Right lobe of liver (tissue), 6 donors: ENCODE measurements at regions not wholly inside any gene's neighbourhood (a gene's known extent, or its start where the extent isn't known, plus 50 kb on each side); places are given as distances from the start of the nearest gene placed in this dataset.

ENCODE experiments used
- ATAC-seq, 4 donors: fragments of 200-7000 bp; cut with Tn5 transposase; one replicate each; pipeline ENCODE4 v1.9.1; 2020; ENCODE audit warnings: mild to moderate bottlenecking in 4 of 4, moderate library complexity in 4 of 4
- DNase-seq, 3 donors: peaks; one replicate each; pipeline ENCODE4 v3.0.0-alpha.2; 2020
- H3K27ac ChIP-seq, 3 donors: fragments of 200-600 bp; one replicate each; pipeline ENCODE4 v1.8.0; 2022
- H3K27me3 ChIP-seq, 2 donors: fragments of 200-600 bp; one replicate each; pipeline ENCODE4 v1.8.0; 2022
- H3K36me3 ChIP-seq, 4 donors: fragments of 200-600 bp; sonication (generic) in 1 of 4; one replicate each; pipeline versions ENCODE4 v1.5.1 to v1.8.0; 2017 to 2022; ENCODE audit warnings: control low read depth in 1 of 4
- H3K4me1 ChIP-seq, 4 donors: fragments of 200-600 bp; sonication (generic) in 1 of 4; one replicate each; pipeline versions ENCODE4 v1.5.1 to v1.8.0; 2017 to 2022; ENCODE audit warnings: control low read depth in 1 of 4
- H3K4me3 ChIP-seq, 3 donors: fragments of 200-600 bp; one replicate each; pipeline ENCODE4 v1.8.0; 2022
- H3K9me3 ChIP-seq, 4 donors: fragments of 200-600 bp; sonication (generic) in 1 of 4; one replicate each; pipeline versions ENCODE4 v1.5.1 to v1.8.0; 2017 to 2022; ENCODE audit warnings: control low read depth in 1 of 4
- CTCF ChIP-seq, 4 donors: fragments of 200-600 bp in 3 of 4; fragments of 450-650 bp in 1 of 4; IDR thresholded peaks; one replicate each; pipeline versions ENCODE4 v1.5.1 to v1.8.0; 2016 to 2022; ENCODE audit warnings: antibody characterized with exemption in 4 of 4, mild to moderate bottlenecking in 2 of 4
- POLR2A ChIP-seq: fragments of 450-650 bp; IDR thresholded peaks from one replicate; pipeline ENCODE4 v1.6.1; 2017; ENCODE audit warnings: antibody characterized with exemption, mild to moderate bottlenecking
- WGBS: methylation state at CpG from one replicate; pipeline ENCODE4 v1.1.6; 2018; ENCODE audit warnings: low coverage, low lambda C conversion rate; ENCODE audit not compliant: insufficient coverage; ENCODE audit errors: missing lambda C conversion rate; 5-methylcytosine and 5-hydroxymethylcytosine counted together
- intact Hi-C, 2 donors: fragments of 100-400 bp; cut with DNase I; formaldehyde crosslinking; loops; one replicate each; pipeline versions ENCODE4 v1.11.2 to v1.14.1; 2022
- donor health status: DM: no; HTN: yes; CAD: no.
- donor health status: DM: no; HTN: no; CAD: no.
- donor health status: DM: no; HTN: no; CAD: no.
- donor health status: DM: no; HTN: yes; CAD: no.
- donor health status: DM: no; HTN: yes; CAD: no.

GRCh38 chr6:67541586-67541985 lies 1093.5 kb upstream of the ADGRB3 start:
- Histone ChIP-seq H3K27ac (no peak overlapping the region), H3K4me1 (no peaks in the 10 kb centered on the region), H3K4me3 (no peak overlapping the region), H3K36me3 (no peaks in the 10 kb centered on the region), H3K9me3 (peaks cover 0 to 5% (median 0%) of the 10 kb centered on the region in 4 donors), H3K27me3 (no peaks in the 10 kb centered on the region)
- intact Hi-C loops: no loop called here
- no peak for ATAC-seq
- TF ChIP-seq POLR2A (no peak), CTCF (IDR thresholded peaks at IDR 0.05) (no peak)
- DNase-seq: no peak

- intact Hi-C loops: no loop called here
- no peaks in the 10 kb centered on the region for H3K36me3 ChIP-seq
- no peaks in the 10 kb centered on the region for H3K4me1 ChIP-seq
- no peak for DNase-seq
- no peaks in the 10 kb centered on the region for H3K9me3 ChIP-seq
- TF ChIP-seq CTCF (IDR thresholded peaks at IDR 0.05) (no peak), POLR2A (no peak)
- no peak overlapping the region for H3K4me3 ChIP-seq
- no peak for ATAC-seq
- H3K27ac ChIP-seq: no peak overlapping the region
- H3K27me3 ChIP-seq: no peaks in the 10 kb centered on the region
- 8% methylated on average over 1 of the region's 1 CpG for WGBS
Observed at GRCh38 chr6:67538032-67538431, 1097.0 kb upstream of the ADGRB3 start.

- H3K4me1 ChIP-seq: no peaks in the 10 kb centered on the region
- DNase-seq: no peak
- H3K27me3 ChIP-seq: no peaks in the 10 kb centered on the region
- no peaks in the 10 kb centered on the region for H3K9me3 ChIP-seq
- no peak for TF ChIP-seq CTCF (IDR thresholded peaks at IDR 0.05)
- no peak overlapping the region for H3K4me3 ChIP-seq
- no peak for ATAC-seq
- WGBS: 75% methylated on average over 3 of the region's 3 CpGs
- no peak overlapping the region for H3K27ac ChIP-seq
- no peaks in the 10 kb centered on the region for H3K36me3 ChIP-seq
- intact Hi-C loops: no loop called here
Observed at GRCh38 chr6:67535946-67536345, 1099.1 kb upstream of the ADGRB3 start.

GRCh38 chr6:67506352-67506751 lies 1128.7 kb upstream of the ADGRB3 start:
- Histone ChIP-seq H3K9me3 (no peaks in the 10 kb centered on the region), H3K27me3 (no peaks in the 10 kb centered on the region), H3K4me3 (no peak overlapping the region), H3K36me3 (no peaks in the 10 kb centered on the region), H3K4me1 (no peaks in the 10 kb centered on the region), H3K27ac (no peak overlapping the region)
- intact Hi-C loops: no loop called here
- TF ChIP-seq POLR2A (no peak), CTCF (IDR thresholded peaks at IDR 0.05) (no peak)
- ATAC-seq: no peak
- 39% methylated on average over 2 of the region's 2 CpGs for WGBS
- no peak for DNase-seq

- Histone ChIP-seq H3K36me3 (no peaks in the 10 kb centered on the region), H3K27ac (no peak overlapping the region), H3K27me3 (no peaks in the 10 kb centered on the region), H3K9me3 (no peaks in the 10 kb centered on the region), H3K4me1 (no peaks in the 10 kb centered on the region), H3K4me3 (no peak overlapping the region)
- WGBS: 32% methylated on average over 5 of the region's 5 CpGs
- DNase-seq (no peak), ATAC-seq (no peak)
- intact Hi-C loops: no loop called here
- TF ChIP-seq CTCF (IDR thresholded peaks at IDR 0.05): no peak
- TF ChIP-seq POLR2A: no peak
Observed at GRCh38 chr6:67501755-67502154, 1133.3 kb upstream of the ADGRB3 start.
